ENCODE measurements at regions not wholly inside any gene's neighbourhood (a gene's known extent, or its start where the extent isn't known, plus 50 kb on each side); places are given as distances from the start of the nearest gene placed in this dataset.

GRCh38 chr1:62926681-62927252 is 142.8 kb downstream of the ATG4C start:
- intact Hi-C loops (cut with DNase I; ENCODE audit: low total_unique reads): no loop called here
- TF ChIP-seq POLR2A (IDR thresholded peaks at IDR 0.05) (no peak), CTCF (IDR thresholded peaks at IDR 0.05) (no peak), POLR2AphosphoS5 (IDR thresholded peaks at IDR 0.05) (no peak)
- DNase-seq (ENCODE audit: low spot score in 2 of 2): no peak
- no peak overlapping the region for H3K4me3 ChIP-seq
- peaks cover 0 to 5% of the 10 kb centered on the region in 2 donors for H3K9me3 ChIP-seq
- H3K36me3 ChIP-seq: no peaks in the 10 kb centered on the region
- no peak overlapping the region for H3K27ac ChIP-seq
- peaks cover 0 to 4% of the 10 kb centered on the region in 2 donors for H3K27me3 ChIP-seq
- H3K4me1 ChIP-seq: no peaks in the 10 kb centered on the region

GRCh38 chr1:62928885-62929284 is 145.0 kb downstream of the ATG4C start:
- TF ChIP-seq CTCF (IDR thresholded peaks at IDR 0.05): no peak
- no peak for TF ChIP-seq POLR2A (IDR thresholded peaks at IDR 0.05)
- TF ChIP-seq POLR2AphosphoS5 (IDR thresholded peaks at IDR 0.05): no peak
- H3K4me3 ChIP-seq: no peak overlapping the region
- H3K27ac ChIP-seq: no peak overlapping the region
- H3K9me3 ChIP-seq: no peaks in the 10 kb centered on the region
- no peaks in the 10 kb centered on the region for H3K4me1 ChIP-seq
- intact Hi-C loops (cut with DNase I; ENCODE audit: low total_unique reads): no loop called here
- no peaks in the 10 kb centered on the region for H3K36me3 ChIP-seq
- no peak for DNase-seq (ENCODE audit: low spot score in 2 of 2)
- peaks cover 0 to 4% of the 10 kb centered on the region in 2 donors for H3K27me3 ChIP-seq

- no peak overlapping the region for H3K4me3 ChIP-seq
- intact Hi-C loops (cut with DNase I; ENCODE audit: low total_unique reads): no loop called here
- no peaks in the 10 kb centered on the region for H3K9me3 ChIP-seq
- no peak for DNase-seq (ENCODE audit: low spot score in 2 of 2)
- H3K4me1 ChIP-seq: no peaks in the 10 kb centered on the region
- H3K27ac ChIP-seq: no peak overlapping the region
- no peaks in the 10 kb centered on the region for H3K27me3 ChIP-seq
- TF ChIP-seq POLR2AphosphoS5 (IDR thresholded peaks at IDR 0.05) (no peak), CTCF (IDR thresholded peaks at IDR 0.05) (no peak), POLR2A (IDR thresholded peaks at IDR 0.05) (no peak)
- no peaks in the 10 kb centered on the region for H3K36me3 ChIP-seq
Measured at GRCh38 chr1:62937634-62938296, 153.8 kb downstream of the ATG4C start.

- intact Hi-C loops (cut with DNase I; ENCODE audit: low total_unique reads): no loop called here
- Histone ChIP-seq H3K4me3 (no peak overlapping the region), H3K4me1 (no peaks in the 10 kb centered on the region), H3K36me3 (no peaks in the 10 kb centered on the region), H3K9me3 (no peaks in the 10 kb centered on the region), H3K27me3 (no peaks in the 10 kb centered on the region), H3K27ac (no peak overlapping the region)
- no peak for DNase-seq (ENCODE audit: low spot score in 2 of 2)
- TF ChIP-seq POLR2AphosphoS5 (IDR thresholded peaks at IDR 0.05) (no peak), CTCF (IDR thresholded peaks at IDR 0.05) (no peak)
Measured at GRCh38 chr1:62941780-62942179, 157.8 kb downstream of the ATG4C start.

- DNase-seq (ENCODE audit: low spot score in 2 of 2): no peak
- Histone ChIP-seq H3K9me3 (no peaks in the 10 kb centered on the region), H3K4me3 (no peak overlapping the region), H3K27ac (no peak overlapping the region), H3K27me3 (peaks cover 0 to 5% of the 10 kb centered on the region in 2 donors), H3K4me1 (no peaks in the 10 kb centered on the region), H3K36me3 (no peaks in the 10 kb centered on the region)
- intact Hi-C loops (cut with DNase I; ENCODE audit: low total_unique reads): no loop called here
- TF ChIP-seq CTCF (IDR thresholded peaks at IDR 0.05): no peak
- TF ChIP-seq POLR2A (IDR thresholded peaks at IDR 0.05): no peak
- TF ChIP-seq POLR2AphosphoS5 (IDR thresholded peaks at IDR 0.05): no peak
Measured at GRCh38 chr1:62946511-62946910, 162.6 kb downstream of the ATG4C start.

Measured in breast epithelium (tissue), 4 donors.